NCI-H1105 treated with DMSO at 0.1 percent for 48 hours (cell line): ENCODE measurements at regions not wholly inside any gene's neighbourhood (a gene's known extent, or its start where the extent isn't known, plus 50 kb on each side); places are given as distances from the start of the nearest gene placed in this dataset.

Experiments used
- DNase-seq: peaks from one replicate; lab custom pipeline; 2025; lab: John Stamatoyannopoulos, UW

DNA sequence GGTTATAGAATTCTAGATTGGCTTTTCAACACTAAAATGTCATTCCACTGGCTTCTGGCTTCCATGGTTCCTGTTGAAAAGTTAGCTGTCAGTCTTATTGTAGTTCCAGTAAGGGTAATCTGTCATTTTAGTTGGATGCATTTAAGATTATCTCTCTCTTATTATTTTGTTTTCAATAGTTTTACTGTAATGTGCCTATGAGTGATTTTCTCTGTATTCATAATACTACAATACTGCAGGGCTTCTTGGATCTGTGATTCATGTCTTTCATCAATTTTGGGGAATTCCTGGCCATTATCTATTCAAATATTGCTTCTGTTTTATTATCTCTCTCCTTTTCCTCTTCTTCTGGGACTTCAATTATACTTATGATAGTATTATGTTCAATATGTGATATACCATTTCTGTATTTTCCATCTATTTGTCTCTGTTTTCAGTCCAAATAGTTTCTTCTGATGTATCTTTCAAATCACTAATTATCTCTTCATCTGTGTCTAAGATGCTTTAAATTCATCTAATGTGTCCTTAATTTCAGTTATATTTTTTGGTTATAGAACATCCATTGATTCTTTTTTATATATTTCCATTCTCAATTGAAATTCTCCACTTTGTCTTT, 101.5 kb downstream of the KCTD15 start:
- no peak for DNase-seq

DNA sequence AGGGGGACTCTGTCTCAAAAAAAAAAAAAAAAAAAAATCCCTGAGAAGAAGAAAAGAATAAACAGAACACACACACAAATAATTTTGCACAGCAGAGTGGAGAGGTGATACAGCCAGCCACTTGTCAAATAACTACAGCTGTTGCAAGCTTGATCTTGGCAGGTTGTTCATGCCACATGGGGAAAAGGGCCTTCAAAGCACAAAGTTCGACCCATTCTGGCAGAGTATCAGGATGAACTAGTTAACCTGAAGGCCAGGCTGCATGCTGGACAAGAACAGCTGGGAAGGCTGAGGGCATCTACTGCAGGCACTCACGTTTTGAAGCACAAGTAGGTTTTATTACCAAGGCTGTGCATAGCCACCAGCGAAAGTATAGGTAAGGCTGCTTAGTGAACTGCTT, 104.1 kb downstream of the KCTD15 start:
- DNase-seq, result no peak

DNA sequence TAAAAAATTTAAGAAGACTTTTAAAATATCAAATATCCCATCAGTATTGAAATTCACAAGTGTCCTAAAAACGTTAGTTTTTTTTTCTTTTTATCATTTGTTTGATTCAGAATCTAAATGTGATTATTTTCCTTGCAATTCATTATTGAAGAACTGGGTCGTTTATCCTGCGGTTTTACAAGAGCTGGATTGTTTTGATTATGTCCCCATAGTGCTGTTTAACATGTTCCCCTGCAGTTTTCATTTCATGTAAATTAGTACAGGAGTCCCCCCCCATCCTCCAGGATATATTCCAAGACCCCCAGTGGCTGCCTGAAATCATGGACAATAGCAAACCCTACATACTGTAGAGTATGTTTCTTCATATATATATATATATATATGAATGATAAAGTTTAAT, 105.7 kb downstream of the KCTD15 start:
- no peak for DNase-seq

DNA sequence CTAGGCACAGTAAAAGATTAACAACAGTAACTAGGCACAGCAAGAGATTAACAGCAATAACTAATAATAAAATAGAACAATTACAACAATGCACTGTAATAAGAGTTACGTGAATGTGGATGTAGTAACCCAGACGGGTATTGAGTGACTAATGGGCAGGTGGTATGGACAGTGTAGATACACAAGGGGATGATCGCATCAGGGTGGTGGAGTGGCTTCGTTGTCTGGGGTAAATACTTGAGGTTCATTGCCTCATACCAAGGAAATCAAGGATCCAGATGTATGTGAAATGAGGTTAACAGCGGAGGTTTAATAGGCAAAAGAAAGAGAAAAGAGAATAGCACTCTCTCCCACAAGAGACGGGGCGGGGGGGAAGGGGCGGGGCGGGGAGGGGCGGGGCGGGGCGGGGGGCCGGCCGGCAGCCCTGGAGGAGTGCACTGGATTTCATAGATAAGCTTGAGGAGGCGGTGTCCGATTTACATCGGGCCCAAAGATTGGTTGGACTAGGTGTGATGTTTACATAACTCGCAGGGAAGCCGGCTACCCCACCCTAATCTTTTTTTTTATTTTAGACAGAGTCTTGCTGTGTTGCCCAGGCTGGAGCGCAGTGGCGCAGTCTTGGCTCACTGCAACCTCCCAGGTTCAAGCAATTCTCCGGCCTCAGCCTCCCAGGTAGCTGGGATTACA, 106.3 kb downstream of the KCTD15 start:
- no peak for DNase-seq

DNA sequence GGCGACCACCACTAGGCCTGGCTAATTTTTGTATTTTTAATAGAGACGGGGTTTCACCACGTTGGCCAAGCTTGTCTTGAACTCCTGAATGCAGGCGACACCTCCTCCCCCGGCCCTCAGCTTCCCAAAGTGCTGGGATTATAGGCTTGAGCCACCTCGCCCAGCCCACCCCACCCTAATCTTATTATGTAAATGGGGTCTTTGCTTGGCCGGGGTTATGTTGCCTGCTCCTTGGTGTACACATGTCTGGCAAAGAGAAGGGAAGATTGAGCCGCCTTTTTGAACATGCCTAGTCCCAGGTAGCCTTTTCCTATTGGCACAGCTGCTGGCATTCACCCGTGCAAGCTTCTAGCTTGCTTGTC, 106.8 kb downstream of the KCTD15 start:
- DNase-seq, result no peak

DNA sequence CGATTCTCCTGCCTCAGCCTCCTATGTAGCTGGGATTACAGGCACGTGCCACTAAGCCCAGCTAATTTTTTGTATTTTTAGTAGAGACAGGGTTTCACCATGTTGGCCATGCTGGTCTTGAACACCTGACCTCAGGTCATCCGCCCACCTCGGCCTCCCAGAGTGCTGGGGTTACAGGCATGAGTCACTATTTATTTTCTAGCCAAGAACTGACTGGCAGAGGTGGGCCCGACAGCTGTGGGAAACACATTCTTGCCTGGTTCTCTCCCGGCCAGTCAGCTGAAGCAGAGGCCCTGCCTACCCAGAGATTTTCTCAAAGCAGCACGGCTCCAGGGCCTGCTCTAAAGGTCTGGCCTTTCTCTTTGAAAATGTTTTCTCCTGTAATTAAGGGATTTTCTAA, 108.0 kb downstream of the KCTD15 start:
- no peak for DNase-seq

DNA sequence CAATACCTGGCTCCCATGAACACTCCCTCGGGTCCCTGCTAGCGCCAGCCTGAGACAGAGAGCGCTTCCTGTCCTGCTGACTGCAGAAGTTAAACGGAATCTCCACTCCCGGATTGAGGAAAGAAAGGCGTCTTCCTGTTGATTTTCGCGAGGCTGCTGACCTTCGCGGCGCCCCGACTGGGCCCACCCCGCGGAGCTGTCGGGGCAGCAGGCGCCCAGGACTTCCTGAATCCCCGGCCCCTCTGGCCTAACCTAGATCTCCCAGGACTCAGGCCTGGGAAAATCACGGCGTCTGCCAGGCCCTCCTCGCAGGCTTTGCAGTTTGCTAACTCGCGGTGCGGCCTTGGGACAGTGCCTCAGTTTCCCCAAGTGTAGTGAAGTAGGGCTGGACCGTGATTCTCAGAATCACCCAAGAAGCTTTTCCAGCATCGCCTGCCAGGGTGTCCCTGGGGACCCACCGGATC, 108.8 kb downstream of the KCTD15 start:
- no peak for DNase-seq

DNA sequence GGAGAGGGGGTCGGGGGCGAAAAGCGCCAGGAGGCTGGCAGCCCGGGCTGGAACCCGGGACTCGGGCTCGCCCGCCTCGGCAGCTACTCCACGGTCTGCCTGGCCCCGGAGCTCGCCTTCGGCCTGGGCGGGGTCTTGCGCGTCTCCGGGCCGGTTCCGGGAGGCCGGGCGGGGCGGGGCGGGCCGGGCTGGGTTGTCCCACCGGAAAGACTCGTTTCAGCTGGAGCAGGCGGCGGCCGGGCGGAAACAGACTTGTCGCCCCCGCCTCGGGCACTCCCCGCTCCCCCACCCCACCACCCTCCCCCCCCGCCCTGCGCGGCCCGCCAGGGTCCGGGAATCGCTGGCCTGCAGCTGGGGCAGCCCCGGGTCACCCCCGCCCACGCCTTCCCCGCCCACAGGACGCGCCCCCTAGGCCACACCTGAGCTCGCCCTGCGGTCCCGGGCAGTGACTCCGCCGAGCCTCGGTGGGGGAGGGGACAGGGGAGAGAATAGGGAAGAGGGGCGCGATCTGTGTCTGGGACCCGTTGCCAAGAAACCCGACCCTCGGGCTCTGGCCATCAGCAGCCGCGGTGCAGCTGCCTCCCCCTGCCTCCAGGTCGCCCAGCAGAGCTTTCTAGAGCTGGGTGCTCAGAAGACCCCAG, 109.4 kb downstream of the KCTD15 start:
- DNase-seq, result no peak

DNA sequence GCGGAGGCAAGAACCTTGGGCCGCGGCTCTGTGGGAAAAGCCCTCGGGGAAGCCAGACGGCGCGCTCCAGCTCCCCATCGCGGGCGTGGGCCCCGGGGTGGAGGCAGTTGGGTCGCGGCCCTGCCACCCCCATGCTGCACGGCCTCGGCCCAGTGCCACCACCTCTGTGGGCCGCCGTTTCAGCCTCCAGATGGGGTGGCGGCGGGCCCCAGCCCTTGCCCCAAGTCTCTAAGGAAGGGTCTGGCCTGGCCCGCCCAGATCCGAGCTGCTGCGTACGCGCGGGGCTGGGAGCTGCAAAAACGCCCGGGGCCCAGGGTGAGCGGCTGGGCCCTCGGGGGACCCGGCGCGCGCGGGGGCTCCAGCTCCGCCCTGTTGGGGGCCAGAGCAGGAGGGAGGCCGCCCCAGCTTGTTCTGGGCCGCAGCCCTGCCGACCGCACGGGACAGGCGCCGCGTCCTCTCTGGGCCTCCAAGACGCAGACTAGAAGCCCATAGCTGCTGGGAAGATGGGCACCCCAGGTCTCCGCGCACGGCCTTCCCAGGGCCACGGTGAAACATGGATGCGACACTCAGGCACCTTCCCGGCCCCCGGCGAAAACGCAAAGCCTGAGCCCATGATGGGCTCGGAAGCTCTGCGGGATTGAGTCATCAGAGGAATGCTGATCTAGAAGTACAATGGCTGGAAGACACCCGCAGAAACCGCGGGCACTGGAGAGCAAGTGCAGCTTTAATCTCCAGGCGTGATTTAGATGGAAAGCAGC, 110.1 kb downstream of the KCTD15 start:
- DNase-seq, result no peak

DNA sequence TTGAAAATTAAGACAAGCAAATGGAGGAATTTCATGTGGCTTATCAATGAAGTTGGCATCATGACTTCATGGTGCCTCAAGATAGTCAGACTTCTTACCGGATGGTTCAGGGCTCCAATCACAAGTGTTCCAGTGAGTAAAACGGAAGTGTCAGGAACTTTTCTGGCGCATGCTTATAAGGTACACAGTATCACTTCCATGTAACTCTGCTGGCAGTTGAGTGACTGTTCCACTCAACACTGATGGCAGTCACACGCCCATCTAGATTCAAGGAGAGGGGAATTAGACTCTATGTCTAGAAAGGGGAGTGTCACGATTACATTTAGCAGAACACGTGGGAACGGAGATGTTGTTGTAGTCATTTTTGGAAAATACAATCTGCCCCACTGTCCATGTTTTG, 114.3 kb downstream of the KCTD15 start:
- no peak for DNase-seq

DNA sequence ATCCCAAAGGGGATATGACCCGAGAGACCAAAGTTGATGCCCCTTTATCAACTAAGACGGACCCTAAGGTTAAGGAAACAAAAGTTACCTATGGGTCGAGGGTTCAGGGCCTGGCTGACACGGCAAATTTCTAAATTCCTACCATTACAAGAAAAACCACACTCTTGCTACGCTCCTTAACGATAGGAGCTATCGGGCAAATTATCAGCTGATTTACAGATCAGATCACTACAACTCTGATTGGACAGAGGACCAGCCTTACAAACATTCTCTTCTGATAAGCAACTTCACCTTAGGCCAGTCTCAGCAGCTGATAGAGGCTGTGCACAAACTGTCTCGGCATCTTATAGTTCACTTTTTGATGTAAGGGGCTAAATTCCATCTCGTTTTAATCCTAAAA, 117.9 kb downstream of the KCTD15 start:
- no peak for DNase-seq

DNA sequence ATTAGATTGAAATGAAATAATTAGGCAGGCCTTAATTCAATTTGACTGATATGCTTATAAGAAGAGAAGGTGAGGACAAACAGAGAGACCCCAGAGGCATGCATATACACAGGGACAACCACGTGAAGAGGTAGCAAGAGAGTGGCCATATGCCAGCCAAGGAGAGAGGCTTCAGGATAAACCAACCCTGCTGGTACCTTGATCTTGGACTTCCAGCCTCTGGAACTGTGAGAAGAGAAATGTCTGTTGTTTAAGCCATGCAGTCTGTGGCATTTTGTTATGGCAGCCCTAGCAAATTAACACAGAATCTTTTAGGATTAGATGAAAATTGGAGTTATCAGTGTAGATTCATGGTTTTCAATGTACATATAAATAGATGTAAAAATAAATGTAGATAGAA, 120.1 kb downstream of the KCTD15 start:
- no peak for DNase-seq

DNA sequence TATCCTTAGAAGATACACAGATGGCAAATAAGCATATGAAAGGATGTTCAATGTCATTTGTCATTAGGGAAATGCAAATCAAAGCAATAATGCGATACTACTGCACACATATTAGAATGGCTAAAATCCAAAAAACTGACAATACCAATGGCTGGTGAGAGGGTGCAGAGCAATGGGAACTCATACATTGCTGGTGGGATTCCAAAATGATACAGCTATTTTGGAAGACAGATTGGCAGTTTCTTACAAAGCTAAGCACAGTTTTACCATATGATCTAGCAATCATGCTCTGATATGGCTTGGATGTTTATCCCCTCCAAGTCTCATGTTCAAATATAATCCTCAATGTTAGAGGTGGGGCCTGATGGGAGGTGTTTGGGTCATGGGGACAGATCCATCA, 122.6 kb downstream of the KCTD15 start:
- DNase-seq, result no peak

DNA sequence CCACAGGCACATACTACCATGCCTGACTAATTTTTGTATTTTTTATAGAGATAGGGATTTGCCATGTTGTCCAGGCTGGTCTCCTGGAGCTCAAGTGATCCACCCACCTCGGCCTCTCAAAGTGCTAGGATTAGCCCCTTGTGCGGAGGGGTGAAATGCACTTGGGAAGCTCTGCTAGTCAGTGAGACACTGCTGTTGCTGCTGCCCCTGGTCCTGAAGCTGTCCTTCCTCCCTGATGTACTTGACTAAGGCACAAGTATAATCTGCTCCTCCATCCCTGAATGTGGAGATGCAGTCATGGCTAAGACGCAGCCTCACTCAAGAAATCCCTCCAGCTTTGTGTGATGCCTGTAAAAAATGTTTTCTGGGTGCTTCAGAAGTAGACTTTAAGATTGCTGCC, 124.5 kb downstream of the KCTD15 start:
- no peak for DNase-seq

DNA sequence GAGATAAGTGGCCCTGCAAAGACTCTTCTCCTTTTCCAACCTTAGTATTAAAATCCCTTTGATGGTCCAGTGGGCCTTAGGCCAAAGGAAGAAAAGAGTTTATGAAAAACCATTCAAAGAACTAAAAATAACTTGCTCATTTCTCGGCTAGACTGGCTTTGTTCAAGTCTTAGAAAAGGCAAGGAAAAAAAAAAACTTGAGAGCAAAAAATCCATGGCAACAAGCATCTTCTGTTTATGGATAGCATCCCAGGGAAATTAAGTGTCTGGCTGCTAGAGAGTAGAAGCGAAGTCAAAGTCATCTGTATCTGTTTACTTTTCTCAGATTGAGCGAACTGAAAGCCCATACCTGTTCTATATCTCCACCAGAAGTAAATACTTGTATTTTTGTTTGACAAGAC, 129.6 kb downstream of the KCTD15 start:
- no peak for DNase-seq

DNA sequence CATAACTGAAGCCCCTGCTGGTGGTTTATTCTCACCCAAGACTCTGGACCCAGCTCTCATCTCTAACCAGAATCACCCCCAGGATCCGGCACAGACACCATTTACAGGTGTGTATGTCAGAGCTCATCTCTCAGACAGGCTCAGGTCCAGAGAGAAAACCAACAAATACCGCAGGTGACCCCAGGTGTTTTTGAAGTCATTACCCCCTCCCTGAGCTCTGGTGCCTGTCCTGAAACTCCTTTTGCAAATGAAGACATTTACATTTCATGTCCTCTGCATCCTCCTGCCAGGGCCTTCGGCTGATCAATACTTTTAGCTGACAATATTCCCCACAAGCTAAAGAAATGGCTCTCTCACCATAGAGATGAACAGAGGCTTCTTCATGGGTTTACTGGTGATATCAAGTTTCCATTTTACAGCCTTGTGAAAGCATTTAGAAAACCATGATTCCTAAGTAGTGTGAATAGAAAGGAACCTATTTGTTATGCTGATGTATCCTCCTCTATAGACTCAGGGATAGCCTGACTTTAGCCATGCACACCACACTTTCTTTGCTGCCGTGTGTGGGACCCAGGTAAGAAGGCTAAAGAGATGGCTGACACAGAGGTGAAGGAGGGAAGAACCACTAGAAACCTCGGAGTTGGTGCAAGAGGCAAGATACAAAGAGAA, 131.3 kb downstream of the KCTD15 start:
- no peak for DNase-seq

DNA sequence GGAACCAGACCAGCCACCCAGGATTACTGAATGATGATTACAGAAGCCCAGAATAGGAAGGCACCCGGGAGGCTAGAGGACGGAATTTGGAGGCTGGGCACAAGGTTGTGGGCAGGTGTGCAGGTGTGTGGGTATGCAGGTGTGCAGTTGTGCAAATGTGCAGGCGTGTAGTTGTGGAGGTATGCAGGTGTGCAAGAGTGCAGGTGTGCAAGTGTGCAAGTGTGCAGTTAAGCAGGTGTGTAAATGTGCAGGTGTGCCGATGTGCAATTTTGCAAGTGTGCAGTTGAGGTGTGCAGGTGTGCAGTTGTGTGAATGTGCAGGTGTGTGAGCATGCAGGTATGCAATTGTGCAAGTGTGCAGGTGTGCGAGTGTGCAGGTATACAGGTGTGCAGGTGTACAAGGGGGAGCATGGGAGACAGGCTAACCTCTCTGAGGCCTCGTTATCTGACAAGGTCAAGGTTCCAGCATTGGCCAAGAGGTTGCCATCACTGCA, 131.8 kb downstream of the KCTD15 start:
- no peak for DNase-seq

DNA sequence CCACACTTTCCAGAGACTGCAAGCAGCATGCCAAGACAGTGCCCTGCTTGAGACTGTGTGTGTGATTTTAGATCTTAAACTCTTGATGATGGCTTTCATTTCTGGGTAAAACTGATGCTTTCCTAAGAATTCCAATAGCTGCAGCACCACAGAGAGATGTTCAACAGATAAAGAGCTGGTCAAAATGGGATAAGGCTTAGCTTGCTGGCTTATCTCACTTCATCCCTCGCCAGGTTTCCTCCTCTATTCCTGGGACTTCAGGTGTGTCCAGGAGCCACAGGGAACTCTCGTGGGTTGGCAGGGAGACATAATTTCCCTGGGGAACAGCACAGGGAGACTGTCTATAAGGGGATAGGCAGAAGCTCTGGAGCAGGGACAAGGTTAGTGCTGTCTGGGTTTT, 137.3 kb downstream of the KCTD15 start:
- DNase-seq, result no peak

DNA sequence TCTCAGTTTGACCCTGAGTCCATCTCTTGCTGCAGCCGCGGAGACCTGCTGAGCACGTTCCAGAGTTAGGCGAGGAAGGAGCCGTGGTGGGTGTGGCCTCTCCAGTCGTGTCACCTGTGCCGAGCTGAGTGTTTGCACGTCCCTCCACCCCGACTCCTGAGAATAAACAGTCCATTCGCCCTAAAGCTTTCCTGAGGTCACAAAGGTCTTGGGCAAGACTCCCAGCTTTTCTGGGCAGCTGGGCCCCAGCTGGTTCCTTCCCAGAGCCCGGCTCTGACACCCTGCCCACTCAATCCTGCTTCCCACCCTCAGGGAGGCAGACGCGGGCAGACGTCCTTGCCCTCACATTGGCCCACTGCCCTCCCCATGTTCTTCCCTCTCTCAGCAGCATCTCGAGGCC, 142.2 kb downstream of the KCTD15 start:
- no peak for DNase-seq

DNA sequence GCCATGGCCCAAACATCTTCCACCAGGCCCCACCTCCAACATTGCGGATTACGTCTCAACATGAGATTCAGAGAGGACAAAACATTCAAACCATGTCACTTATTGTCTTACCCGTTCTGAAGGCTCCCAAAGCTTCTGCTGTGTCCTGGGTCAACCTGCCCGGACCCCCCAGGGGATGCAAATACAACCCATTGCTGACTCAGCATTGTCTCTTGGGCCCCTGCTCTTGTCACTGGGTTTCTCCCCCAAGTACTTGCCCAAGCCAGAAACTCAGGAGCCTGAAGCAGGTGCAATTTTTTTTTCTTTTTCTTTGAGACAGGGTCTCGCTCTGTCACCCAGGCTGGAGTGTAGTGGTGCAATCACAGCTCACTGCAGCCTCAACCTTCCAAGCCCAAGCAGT, 144.5 kb downstream of the KCTD15 start:
- DNase-seq, result no peak

DNA sequence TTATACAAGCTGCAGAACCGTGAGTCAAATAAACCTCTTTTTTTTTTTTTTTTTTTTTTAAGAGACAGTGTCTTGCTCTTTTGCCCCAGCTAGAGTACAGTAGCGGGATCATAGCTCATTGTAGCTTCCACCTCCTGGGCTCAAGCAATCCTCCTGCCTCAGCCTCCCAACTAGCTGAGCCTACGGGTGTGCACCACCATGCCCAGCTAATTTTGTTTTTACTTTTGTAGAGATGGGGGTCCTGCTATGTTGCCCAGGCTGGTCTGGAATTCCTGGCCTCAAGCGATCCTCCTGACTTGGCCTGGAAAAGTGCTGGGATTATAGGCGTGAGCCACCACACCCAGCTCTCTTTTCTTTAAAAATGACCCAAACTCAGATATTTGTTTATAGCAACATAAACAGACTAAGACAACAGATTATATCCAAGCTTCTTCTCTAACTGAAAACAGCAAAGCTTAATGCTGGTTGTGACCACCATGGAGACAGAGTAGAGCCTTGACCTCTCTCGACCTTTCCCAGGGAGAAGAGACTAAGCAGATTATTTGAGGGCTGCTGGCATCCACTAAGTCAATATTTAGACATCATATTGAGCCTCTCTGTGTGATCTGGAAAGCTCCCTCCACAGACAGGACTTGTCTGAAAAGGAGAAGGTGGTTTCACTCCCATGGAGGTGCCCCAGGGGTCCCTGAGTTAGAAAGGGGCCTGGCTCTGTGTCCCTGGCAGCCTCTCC, 150.0 kb downstream of the KCTD15 start:
- DNase-seq, result no peak
